ENCODE measurements at regions not wholly inside any gene's neighbourhood (a gene's known extent, or its start where the extent isn't known, plus 50 kb on each side); places are given as distances from the start of the nearest gene placed in this dataset.

GRCh38 chr10:131651674-131652437, 249.0 kb upstream of the PPP2R2D start:
- no peak for DNase-seq (ENCODE audit: low spot score)

GRCh38 chr10:131652438-131653139, 248.2 kb upstream of the PPP2R2D start:
- DNase-seq (ENCODE audit: low spot score) = no peak

- DNase-seq (ENCODE audit: low spot score) = no peak
Measured at GRCh38 chr10:131653140-131653539, 247.7 kb upstream of the PPP2R2D start.

- DNase-seq (ENCODE audit: low spot score) = no peak
Measured at GRCh38 chr10:131653554-131654470, 247.0 kb upstream of the PPP2R2D start.

- no peak for DNase-seq (ENCODE audit: low spot score)
Measured at GRCh38 chr10:131654471-131655087, 246.2 kb upstream of the PPP2R2D start.

- DNase-seq (ENCODE audit: low spot score) = no peak
Measured at GRCh38 chr10:131655101-131655849, 245.5 kb upstream of the PPP2R2D start.

- no peak for DNase-seq (ENCODE audit: low spot score)
Measured at GRCh38 chr10:131656009-131656408, 244.8 kb upstream of the PPP2R2D start.

- DNase-seq (ENCODE audit: low spot score) = no peak
Measured at GRCh38 chr10:131656431-131656841, 244.4 kb upstream of the PPP2R2D start.

- no peak for DNase-seq (ENCODE audit: low spot score)
Measured at GRCh38 chr10:131657318-131657984, 243.4 kb upstream of the PPP2R2D start.

- no peak for DNase-seq (ENCODE audit: low spot score)
Measured at GRCh38 chr10:131657985-131658330, 242.8 kb upstream of the PPP2R2D start.

GRCh38 chr10:131658476-131659110, 242.2 kb upstream of the PPP2R2D start:
- DNase-seq (ENCODE audit: low spot score) = no peak

- DNase-seq (ENCODE audit: low spot score) = no peak
Measured at GRCh38 chr10:131660427-131660826, 240.4 kb upstream of the PPP2R2D start.

- DNase-seq (ENCODE audit: low spot score) = no peak
Measured at GRCh38 chr10:131662851-131663250, 238.0 kb upstream of the PPP2R2D start.

- DNase-seq (ENCODE audit: low spot score) = no peak
Measured at GRCh38 chr10:131663351-131663750, 237.5 kb upstream of the PPP2R2D start.

- DNase-seq (ENCODE audit: low spot score) = no peak
Measured at GRCh38 chr10:131666091-131666490, 234.7 kb upstream of the PPP2R2D start.

- no peak for DNase-seq (ENCODE audit: low spot score)
Measured at GRCh38 chr10:131667047-131667446, 233.8 kb upstream of the PPP2R2D start.

- no peak for DNase-seq (ENCODE audit: low spot score)
Measured at GRCh38 chr10:131667561-131667960, 233.2 kb upstream of the PPP2R2D start.

- DNase-seq (ENCODE audit: low spot score) = no peak
Measured at GRCh38 chr10:131668903-131669302, 231.9 kb upstream of the PPP2R2D start.

- no peak for DNase-seq (ENCODE audit: low spot score)
Measured at GRCh38 chr10:131669838-131670237, 231.0 kb upstream of the PPP2R2D start.

- DNase-seq (ENCODE audit: low spot score) = no peak
Measured at GRCh38 chr10:131670341-131670740, 230.5 kb upstream of the PPP2R2D start.

Data from hematopoietic multipotent progenitor cell treated with erythropoietin and hydrocortisone succinate and interleukin-3 and kit ligand, for 17 days (in vitro differentiated cells).